GM19455 (cell line): ENCODE measurements at regions not wholly inside any gene's neighbourhood (a gene's known extent, or its start where the extent isn't known, plus 50 kb on each side); places are given as distances from the start of the nearest gene placed in this dataset.
"Not testable (repeated sequence)": the region's sequence is repeated elsewhere in the genome, so short reads cannot be mapped to it uniquely, and the experiment has no call there.

Experiments used
- ATAC-seq: cut with Tn5 transposase; IDR thresholded peaks from one replicate; pipeline ENCODE4 v1.9.1; 2021; ENCODE audit not compliant: unreplicated experiment

DNA sequence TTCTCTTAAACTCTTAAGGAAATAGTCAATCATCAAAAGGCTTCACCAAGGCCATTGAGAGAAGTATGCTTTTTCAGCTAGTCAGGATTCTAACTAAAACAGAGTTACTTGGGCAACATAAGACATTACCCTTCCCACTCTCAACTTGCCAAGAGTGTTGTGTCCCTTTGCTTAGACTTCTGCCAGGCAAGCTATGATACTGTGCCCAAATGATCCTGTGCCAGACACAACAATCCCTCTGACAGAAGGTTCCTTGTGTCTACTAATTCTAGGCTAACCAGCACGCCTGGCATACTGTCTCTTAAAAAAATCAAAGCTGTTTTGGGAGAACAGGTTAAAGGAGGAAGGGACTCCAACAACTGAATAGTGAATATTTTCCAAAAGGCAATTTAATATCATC lies 750.6 kb downstream of the CDY1 start:
- not testable (repeated sequence) for ATAC-seq

DNA sequence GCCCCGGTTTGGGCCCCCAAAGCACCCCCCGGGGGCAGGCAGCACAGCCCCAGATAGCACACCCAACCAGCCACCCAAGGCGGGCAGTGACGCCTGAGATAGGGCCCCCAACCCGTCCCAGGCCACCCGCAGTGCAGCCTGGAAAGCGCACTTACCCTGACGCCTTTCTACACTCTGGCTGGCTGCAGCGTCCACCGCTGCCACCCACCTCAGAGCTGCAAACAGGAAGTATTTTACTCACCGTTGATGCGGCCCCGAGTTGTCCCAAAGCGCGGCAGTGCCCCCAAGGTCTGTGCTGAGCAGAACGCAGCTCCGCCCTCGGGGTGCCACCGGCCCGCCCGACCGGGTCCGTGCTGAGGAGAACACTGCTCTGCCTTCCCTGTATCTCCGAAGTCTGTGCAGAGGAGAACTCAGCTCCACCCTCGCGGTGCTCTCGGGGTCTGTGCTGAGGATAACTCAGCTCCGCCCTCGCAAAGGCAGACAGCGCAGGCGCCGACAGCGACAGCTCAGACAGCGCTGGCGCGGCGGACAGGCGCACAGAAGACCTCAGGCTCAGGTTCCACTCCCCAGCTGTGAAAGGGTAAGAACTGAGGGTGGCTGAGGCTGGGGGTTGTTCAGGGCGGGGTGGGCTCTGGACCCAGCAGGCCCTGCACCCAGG lies 786.9 kb downstream of the CDY1 start:
- ATAC-seq = no peak

DNA sequence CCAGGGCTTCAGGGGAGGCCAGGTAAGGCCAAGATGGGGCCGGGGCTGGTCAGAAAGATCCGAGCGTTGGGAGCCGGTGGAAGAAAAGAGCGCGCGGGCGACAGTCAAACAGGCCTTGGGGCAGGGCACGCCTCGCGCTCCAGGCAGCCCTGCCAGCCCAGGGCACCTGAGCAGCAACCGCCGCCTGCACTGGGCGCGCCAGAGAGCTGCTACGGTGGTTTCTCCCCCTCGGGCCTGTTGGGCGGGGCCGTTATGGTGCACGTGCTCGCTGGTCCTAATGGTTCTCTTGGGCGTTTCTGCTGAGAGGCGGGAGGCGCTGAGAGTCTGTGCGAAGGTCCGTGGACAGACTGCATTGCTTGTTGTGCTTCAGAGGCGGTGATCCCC lies 787.4 kb downstream of the CDY1 start:
- ATAC-seq = no peak
